Left lobe of liver (tissue), 2 donors: ENCODE measurements at regions not wholly inside any gene's neighbourhood (a gene's known extent, or its start where the extent isn't known, plus 50 kb on each side); places are given as distances from the start of the nearest gene placed in this dataset.
A peak's percentile ranks its signal among the peaks of the same experiment; 100 is the strongest.
"Not testable (repeated sequence)": the region's sequence is repeated elsewhere in the genome, so short reads cannot be mapped to it uniquely, and the experiment has no call there.

Source experiments
- ATAC-seq: fragments of 200-7000 bp; cut with Tn5 transposase; one replicate; pipeline ENCODE4 v1.9.1; 2020; ENCODE audit warnings: mild to moderate bottlenecking, moderate library complexity
- DNase-seq: peaks from one replicate; pipeline ENCODE4 v3.0.0-alpha.2; 2020; ENCODE audit warnings: low spot score
- donor health status: DM: no; HTN: no; CAD: no; lungs with moderate emphysema.
- donor health status: DM: no; HTN: yes; CAD: no.

GRCh38 chr5:57725658-57726504 is 243.3 kb upstream of the ACTBL2 start:
- DNase-seq (no peak), ATAC-seq (no peak)

- DNase-seq (no peak), ATAC-seq (no peak)
Observed at GRCh38 chr5:57724836-57725235, 242.2 kb upstream of the ACTBL2 start.

DNA sequence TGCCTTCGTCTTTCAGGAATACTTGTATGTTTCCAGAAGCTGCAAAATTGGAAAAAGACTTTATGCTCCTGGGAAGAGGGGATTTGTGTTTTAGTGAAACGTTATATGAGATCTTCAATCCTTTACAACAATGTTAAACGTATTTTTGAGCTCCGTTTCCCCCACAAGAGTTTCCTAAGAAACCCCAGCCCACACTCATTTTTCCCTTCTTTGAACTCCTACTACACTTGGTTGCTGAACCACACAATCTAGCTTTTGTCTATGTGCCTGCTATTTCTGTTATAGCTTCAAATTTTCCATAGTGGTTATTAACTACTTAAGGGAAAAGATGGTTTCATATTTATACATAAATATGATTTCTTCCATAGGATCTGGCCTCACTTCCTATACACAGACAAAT is 238.6 kb upstream of the ACTBL2 start:
- no peak for ATAC-seq

GRCh38 chr5:57720656-57721055 is 238.0 kb upstream of the ACTBL2 start:
- ATAC-seq (no peak), DNase-seq (no peak)

More for the DNA sequence above, 238.6 kb upstream of the ACTBL2 start:
- no peak for DNase-seq

DNA sequence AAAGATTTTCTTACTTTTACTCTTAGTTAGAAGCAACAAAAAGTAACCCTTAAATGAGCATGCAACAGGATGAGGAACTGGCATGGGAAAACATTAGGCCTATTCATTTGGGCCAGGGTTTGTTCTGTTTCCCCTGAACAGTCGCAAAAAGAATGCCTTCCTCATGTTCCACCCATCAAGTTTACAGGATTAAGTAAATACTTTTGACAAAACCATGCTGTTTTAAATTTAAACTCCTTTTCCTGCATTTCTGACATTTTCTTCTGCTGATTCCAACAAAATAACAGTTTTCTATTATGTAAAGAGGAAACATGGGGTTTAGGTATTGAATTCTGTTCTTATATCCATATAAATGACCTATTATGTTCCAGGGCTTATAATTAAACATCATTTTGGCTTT is 236.6 kb upstream of the ACTBL2 start:
- DNase-seq (no peak), ATAC-seq (no peak)

GRCh38 chr5:57718155-57718554 is 235.5 kb upstream of the ACTBL2 start:
- ATAC-seq (peak; percentile 94), DNase-seq (peak; percentile 45)

- ATAC-seq (peak; percentile 44), DNase-seq (no peak)
Observed at GRCh38 chr5:57717555-57717954, 234.9 kb upstream of the ACTBL2 start.

- ATAC-seq: no peak
- DNase-seq: no peak
Observed at GRCh38 chr5:57716661-57717060, 234.1 kb upstream of the ACTBL2 start.

GRCh38 chr5:57715296-57715695 is 232.7 kb upstream of the ACTBL2 start:
- DNase-seq: no peak
- no peak for ATAC-seq

DNA sequence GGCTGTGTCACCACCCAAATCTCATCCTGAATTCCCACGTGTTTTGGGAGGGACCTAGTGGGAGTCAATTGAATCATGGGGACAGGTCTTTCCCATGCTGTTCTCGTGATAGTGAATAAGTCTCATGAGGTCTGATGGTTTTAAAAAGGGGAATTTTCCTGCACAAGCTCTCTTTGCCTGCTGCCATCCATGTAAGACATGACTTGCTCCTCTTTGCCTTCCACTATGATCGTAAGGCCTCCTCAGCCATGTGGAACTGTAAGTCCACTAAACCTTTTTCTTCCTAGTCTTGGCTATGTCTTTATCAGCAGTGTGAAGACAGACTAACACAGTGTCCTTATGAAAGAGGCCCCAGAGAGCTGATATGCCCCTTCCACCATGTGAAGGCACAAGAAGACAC is 230.9 kb upstream of the ACTBL2 start:
- not testable (repeated sequence) for ATAC-seq, DNase-seq

GRCh38 chr5:57711946-57712345 is 229.3 kb upstream of the ACTBL2 start:
- no peak for ATAC-seq
- no peak for DNase-seq

DNA sequence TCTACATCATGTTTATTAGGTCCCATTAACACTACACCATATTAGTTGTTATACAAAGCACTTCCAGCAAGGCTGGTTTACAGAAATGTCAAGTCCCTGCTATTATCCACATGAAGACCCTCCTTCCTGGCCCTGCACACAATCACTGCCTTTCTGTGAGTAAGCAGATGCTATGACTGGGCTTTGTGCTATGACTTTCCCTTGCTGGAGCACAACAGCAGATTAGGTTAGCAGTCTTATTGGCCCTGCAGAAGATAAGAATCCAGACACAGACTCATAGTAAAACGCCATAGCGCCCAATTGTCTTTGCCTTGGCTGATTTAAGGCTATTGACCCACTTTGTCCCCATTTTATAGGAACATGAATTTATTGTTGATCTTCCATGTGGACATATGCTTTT is 228.9 kb upstream of the ACTBL2 start:
- ATAC-seq (no peak), DNase-seq (no peak)

DNA sequence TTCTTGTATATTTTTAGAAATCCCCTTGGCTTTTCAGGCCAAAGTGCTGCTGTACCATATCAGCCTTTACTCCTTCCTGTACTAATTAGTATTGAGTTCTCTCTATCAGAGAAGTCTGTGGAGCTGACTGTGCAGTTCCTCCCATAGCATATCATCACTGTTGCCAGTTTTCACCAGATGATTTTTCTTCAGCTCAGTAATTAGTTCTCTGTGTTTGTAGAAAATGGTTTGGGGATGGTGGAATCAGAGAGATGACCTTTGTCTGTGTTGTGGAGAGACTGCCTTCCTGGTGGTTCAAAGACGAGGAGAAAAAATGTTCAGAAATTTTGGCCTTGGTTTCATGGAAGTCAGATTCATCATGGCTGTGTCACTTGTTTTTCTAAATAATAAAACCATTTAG is 227.5 kb upstream of the ACTBL2 start:
- no peak for DNase-seq
- ATAC-seq: peak; percentile 54

- no peak for ATAC-seq
- DNase-seq: no peak
Observed at GRCh38 chr5:57705769-57706168, 223.2 kb upstream of the ACTBL2 start.

DNA sequence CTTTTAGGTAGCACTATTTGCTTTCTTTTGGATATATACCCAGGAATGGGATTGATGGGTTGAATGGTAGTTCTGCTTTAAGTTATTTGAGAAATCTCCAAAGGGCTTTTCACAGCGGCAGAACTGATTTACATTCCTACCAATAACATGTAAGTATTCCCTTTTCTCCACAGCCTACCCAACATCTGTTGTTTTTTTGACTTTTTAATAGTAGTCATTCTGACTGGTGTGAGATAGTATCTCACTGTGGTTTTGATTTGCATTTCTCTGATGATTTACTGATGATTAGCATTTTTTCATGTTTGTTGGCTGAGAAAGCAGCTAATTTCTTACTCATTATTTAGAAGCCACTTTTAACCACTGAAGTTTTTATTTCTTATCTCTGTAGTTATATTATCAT is 221.1 kb upstream of the ACTBL2 start:
- DNase-seq (no peak), ATAC-seq (no peak)

DNA sequence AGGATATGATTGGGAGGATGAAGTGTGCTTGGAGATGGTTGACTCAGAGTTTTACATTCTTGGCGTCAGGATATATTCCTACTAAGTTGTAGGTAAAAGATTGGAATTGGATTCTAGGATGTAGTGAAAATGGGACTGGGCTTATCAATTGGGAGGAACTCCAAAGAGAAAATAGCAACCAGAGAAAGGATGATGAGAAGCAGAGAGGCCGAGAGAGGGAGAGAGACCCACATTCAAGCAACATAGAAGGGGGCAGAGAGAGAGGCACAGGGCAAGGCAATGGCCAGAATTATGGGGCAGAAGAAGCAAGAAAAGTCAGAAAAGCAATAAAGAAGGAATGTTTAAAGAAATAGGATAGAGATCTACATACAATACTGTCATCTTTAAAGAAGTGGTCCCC is 217.9 kb upstream of the ACTBL2 start:
- ATAC-seq (no peak), DNase-seq (no peak)

DNA sequence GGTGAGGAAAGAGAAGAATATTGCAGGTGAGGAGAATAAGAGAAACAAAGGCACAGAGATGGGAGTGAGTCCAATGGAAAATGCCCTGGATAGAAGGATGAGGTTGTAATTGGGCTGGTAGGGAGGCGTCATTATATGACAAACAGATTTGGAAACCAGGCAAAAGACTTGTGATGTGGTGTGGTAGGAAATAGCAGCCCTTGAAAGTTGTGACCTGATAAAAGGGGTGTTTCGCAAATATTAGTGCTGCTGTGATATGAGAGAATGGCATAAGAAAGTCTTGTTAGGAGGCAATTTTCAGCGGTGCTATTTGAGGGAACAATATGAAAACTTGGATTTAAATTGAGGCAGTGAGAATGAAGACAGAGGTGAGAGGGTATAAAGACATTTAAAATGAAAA is 217.5 kb upstream of the ACTBL2 start:
- DNase-seq (no peak), ATAC-seq (no peak)

- ATAC-seq (no peak), DNase-seq (no peak)
Observed at GRCh38 chr5:57698802-57699201, 216.2 kb upstream of the ACTBL2 start.

DNA sequence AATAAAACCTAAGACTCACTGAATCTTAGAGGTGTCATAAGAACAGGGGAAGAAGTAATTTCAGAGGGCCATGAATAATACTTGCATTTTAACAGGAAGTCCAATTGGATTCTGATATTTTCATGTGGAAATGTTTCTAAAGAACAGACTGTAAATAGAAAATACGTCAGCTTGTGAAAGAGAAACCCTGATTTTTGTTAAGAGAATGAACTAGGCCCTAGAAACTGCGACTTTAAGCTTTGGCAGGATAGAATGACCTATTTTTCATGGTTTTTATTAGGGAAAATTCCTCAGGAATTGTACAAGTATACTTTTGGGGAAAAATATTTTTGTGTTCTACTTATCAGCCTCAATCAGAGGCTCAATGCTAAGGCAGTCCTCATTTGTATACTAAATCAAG is 215.5 kb upstream of the ACTBL2 start:
- ATAC-seq (no peak), DNase-seq (no peak)

DNA sequence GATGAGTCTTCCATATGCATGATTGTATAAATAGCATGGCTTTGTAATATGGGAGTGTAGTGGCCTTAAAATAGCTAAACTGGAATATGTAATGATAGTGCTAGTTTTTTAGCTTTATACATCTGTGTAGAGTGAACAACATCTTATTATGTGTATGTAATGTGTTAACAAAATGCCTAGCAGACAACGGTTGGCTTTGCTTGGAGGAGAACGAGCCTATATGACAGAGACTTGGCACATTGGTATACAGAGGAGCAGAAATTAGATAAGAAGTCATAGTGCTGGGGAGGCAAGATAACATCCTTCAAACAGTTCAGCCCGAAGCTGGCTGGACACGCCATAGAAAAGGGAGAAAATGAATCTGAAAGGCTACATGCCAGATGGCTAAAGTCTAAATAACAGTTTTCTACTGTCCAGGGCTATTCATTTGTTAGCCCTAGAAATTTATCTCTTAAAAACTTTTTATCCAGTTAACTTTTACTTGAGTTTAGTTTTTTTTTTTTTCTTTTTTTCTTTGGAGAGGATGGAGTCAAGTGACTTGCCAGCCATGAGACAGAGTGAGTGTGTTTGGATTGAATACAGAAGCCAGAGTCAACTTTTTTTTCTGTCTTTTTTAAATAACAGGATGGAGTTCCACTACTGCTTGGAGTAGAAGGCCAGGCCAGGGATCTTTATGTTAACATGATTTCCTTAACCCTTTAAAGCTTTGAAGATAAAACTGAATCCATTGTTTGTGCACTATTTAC is 214.4 kb upstream of the ACTBL2 start:
- no peak for DNase-seq
- no peak for ATAC-seq

- ATAC-seq (no peak), DNase-seq (no peak)
Observed at GRCh38 chr5:57696389-57696769, 213.8 kb upstream of the ACTBL2 start.

- DNase-seq: no peak
- ATAC-seq: peak; percentile 29
Observed at GRCh38 chr5:57695706-57696388, 213.2 kb upstream of the ACTBL2 start.
